ENCODE measurements at regions not wholly inside any gene's neighbourhood (a gene's known extent, or its start where the extent isn't known, plus 50 kb on each side); places are given as distances from the start of the nearest gene placed in this dataset.
A peak's percentile ranks its signal among the peaks of the same experiment; 100 is the strongest.

GRCh38 chr20:23254505-23254904 lies 96.1 kb upstream of the NXT1 start:
- DNase-seq (ENCODE audit: low read depth) = no peak

- DNase-seq (ENCODE audit: low read depth) = no peak
Observed at GRCh38 chr20:23254034-23254433, 96.6 kb upstream of the NXT1 start.

- no peak for DNase-seq (ENCODE audit: low read depth)
Observed at GRCh38 chr20:23253524-23253923, 97.1 kb upstream of the NXT1 start.

- no peak for DNase-seq (ENCODE audit: low read depth)
Observed at GRCh38 chr20:23251779-23252178, 98.8 kb upstream of the NXT1 start.

GRCh38 chr20:23249541-23249940 lies 101.0 kb upstream of the NXT1 start:
- DNase-seq (ENCODE audit: low read depth) = no peak

- DNase-seq (ENCODE audit: low read depth) = no peak
Observed at GRCh38 chr20:23248461-23248882, 102.1 kb upstream of the NXT1 start.

GRCh38 chr20:23246717-23247664 lies 103.6 kb upstream of the NXT1 start:
- DNase-seq (ENCODE audit: low read depth) = no peak

- peak; percentile 50 for DNase-seq (ENCODE audit: low read depth)
Observed at GRCh38 chr20:23245553-23246181, 104.9 kb upstream of the NXT1 start.

GRCh38 chr20:23244916-23245552 lies 105.6 kb upstream of the NXT1 start:
- DNase-seq (ENCODE audit: low read depth) = no peak

GRCh38 chr20:23244156-23244915 lies 106.3 kb upstream of the NXT1 start:
- DNase-seq (ENCODE audit: low read depth) = peak; percentile 61

- no peak for DNase-seq (ENCODE audit: low read depth)
Observed at GRCh38 chr20:23243791-23244155, 106.8 kb upstream of the NXT1 start.

GRCh38 chr20:23242556-23243180 lies 107.9 kb upstream of the NXT1 start:
- DNase-seq (ENCODE audit: low read depth) = no peak

GRCh38 chr20:23242104-23242503 lies 108.5 kb upstream of the NXT1 start:
- DNase-seq (ENCODE audit: low read depth) = no peak

GRCh38 chr20:23241416-23241815 lies 109.2 kb upstream of the NXT1 start:
- DNase-seq (ENCODE audit: low read depth) = no peak

GRCh38 chr20:23240519-23240918 lies 110.1 kb upstream of the NXT1 start:
- no peak for DNase-seq (ENCODE audit: low read depth)

- DNase-seq (ENCODE audit: low read depth) = no peak
Observed at GRCh38 chr20:23237201-23237600, 113.4 kb upstream of the NXT1 start.

- peak; percentile 74 for DNase-seq (ENCODE audit: low read depth)
Observed at GRCh38 chr20:23235173-23236027, 115.2 kb upstream of the NXT1 start.

GRCh38 chr20:23234311-23235078 lies 116.1 kb upstream of the NXT1 start:
- peak; percentile 88 for DNase-seq (ENCODE audit: low read depth)

- DNase-seq (ENCODE audit: low read depth) = no peak
Observed at GRCh38 chr20:23233341-23233740, 117.2 kb upstream of the NXT1 start.
